GM12878 (cell line): ENCODE measurements at regions not wholly inside any gene's neighbourhood (a gene's known extent, or its start where the extent isn't known, plus 50 kb on each side); places are given as distances from the start of the nearest gene placed in this dataset.

Experiments
- ATAC-seq: fragments of 200-7000 bp; cut with Tn5 transposase; 3 replicates; pipeline ENCODE4 v1.9.1; 2020; ENCODE audit warnings: mild to moderate bottlenecking, moderate library complexity
- BruUV-seq: library from RNA; stranded (reverse); fragments of 400-500 nt; replicated peaks from 2 replicates; lab custom pipeline; 2021; lab: Mats Ljungman, UMichigan
- CTCF ChIA-PET: fragments of 300-600 bp; sonication (Branson Sonifier 250); formaldehyde crosslinking; extraction: SDS; loops from one replicate; lab custom pipeline; 2021; ENCODE audit warnings: inconsistent platforms; lab: Yijun Ruan, JAX
- POLR2A ChIA-PET: fragments of 350-600 bp; formaldehyde crosslinking; extraction: SDS; loops from one replicate; lab custom pipeline; 2021; ENCODE audit warnings: inconsistent platforms; lab: Charles Lee
- RAD21 ChIA-PET: fragments of 300-600 bp; sonication (Branson Sonifier 250); formaldehyde crosslinking; loops from one replicate; lab custom pipeline; 2023; ENCODE audit warnings: antibody characterized with exemption; ENCODE audit not compliant: unreplicated experiment; lab: Charles Lee
- SMC1A ChIA-PET: fragments of 300-600 bp; sonication (Branson Sonifier 250); formaldehyde crosslinking; loops from one replicate; lab custom pipeline; 2023; ENCODE audit not compliant: unreplicated experiment, uncharacterized antibody; lab: Charles Lee
- DNase-seq: peaks from one replicate; pipeline ENCODE4 v3.0.0-alpha.2; 2011; ENCODE audit warnings: low read depth, low spot score
- FAIRE-seq: peaks from 3 replicates; lab custom pipeline; 2011; peaks lifted over from hg19 to GRCh38; lab: Jason Lieb, UNC
- H2AFZ ChIP-seq: 2 replicates; pipeline ENCODE4 v1.6.0; 2011; ENCODE audit warnings: low read depth, low read length, control low read depth; ENCODE audit not compliant: control insufficient read depth
- H3K27ac ChIP-seq: 2 replicates; pipeline ENCODE4 v1.5.1; 2011; ENCODE audit warnings: control low read depth; ENCODE audit not compliant: control insufficient read depth, insufficient read depth
- H3K27me3 ChIP-seq, 2 experiments: replicated peaks in 1 of 2; 2 replicates each; pipeline versions ENCODE4 v1.6.0 to v1.6.1; 2011; ENCODE audit warnings: low read length in 1 of 2; ENCODE audit not compliant: control insufficient read depth in 2 of 2, insufficient read depth in 2 of 2
- H3K36me3 ChIP-seq, 2 experiments: 2 replicates each; pipeline ENCODE4 v1.5.1; 2011; ENCODE audit warnings: low read length in 1 of 2; ENCODE audit not compliant: control insufficient read depth in 2 of 2, insufficient read depth in 2 of 2
- H3K4me1 ChIP-seq: 2 replicates; pipeline ENCODE4 v1.6.1; 2011; ENCODE audit warnings: mild to moderate bottlenecking, low read length, moderate library complexity, mixed read lengths; ENCODE audit not compliant: control insufficient read depth, insufficient read depth
- H3K4me2 ChIP-seq: 2 replicates; pipeline ENCODE4 v1.6.0; 2011; ENCODE audit warnings: control low read depth; ENCODE audit not compliant: control insufficient read depth, insufficient read depth
- H3K4me3 ChIP-seq: fragments of 200-600 bp; sonication (generic); 2 replicates; pipeline ENCODE4 v1.5.1; 2016
- H3K79me2 ChIP-seq: 2 replicates; pipeline ENCODE4 v1.6.0; 2011; ENCODE audit warnings: low read length; ENCODE audit not compliant: control insufficient read depth, insufficient read depth
- H3K9ac ChIP-seq: 2 replicates; pipeline ENCODE4 v1.8.0; 2011; ENCODE audit warnings: low read length, control low read depth, mixed read lengths; ENCODE audit not compliant: control insufficient read depth, insufficient read depth
- H3K9me3 ChIP-seq: replicated peaks from 3 replicates; pipeline ENCODE4 v1.5.1; 2011; ENCODE audit warnings: mild to moderate bottlenecking, low read length; ENCODE audit not compliant: control insufficient read depth, insufficient read depth
- H4K20me1 ChIP-seq: 2 replicates; pipeline ENCODE4 v1.6.0; 2011; ENCODE audit not compliant: control insufficient read depth, insufficient read depth
- CREB1 ChIP-seq: IDR thresholded peaks from 2 replicates; pipeline ENCODE4 v1.6.1; 2012; ENCODE audit warnings: low read depth, mild to moderate bottlenecking, inconsistent platforms
- EGR1 ChIP-seq, 2 experiments: IDR thresholded peaks; 1 replicate in 1 of 2; 2 replicates in 1 of 2; pipeline ENCODE4 v1.6.1; 2011 to 2012; ENCODE audit warnings: low read depth in 2 of 2, low read length in 2 of 2, borderline replicate concordance in 1 of 2, mild to moderate bottlenecking in 1 of 2, moderate library complexity in 1 of 2
- FOXM1 ChIP-seq: IDR thresholded peaks from 2 replicates; pipeline ENCODE4 v1.6.1; 2012; ENCODE audit warnings: low read depth, mild to moderate bottlenecking, inconsistent platforms, low read length, moderate library complexity
- HDGF ChIP-seq: fragments of 450-650 bp; IDR thresholded peaks from 2 replicates; pipeline ENCODE4 v1.6.1; 2016; ENCODE audit warnings: antibody characterized with exemption
- MEF2B ChIP-seq: fragments of 450-650 bp; IDR thresholded peaks from 2 replicates; pipeline ENCODE4 v1.6.1; 2018; ENCODE audit warnings: mild to moderate bottlenecking, moderate library complexity; ENCODE audit not compliant: partially characterized antibody, poor library complexity, severe bottlenecking
- MTA3 ChIP-seq: IDR thresholded peaks from 2 replicates; pipeline ENCODE4 v1.6.1; 2012; ENCODE audit warnings: low read length, inconsistent platforms, borderline replicate concordance
- POLR2A ChIP-seq: IDR thresholded peaks from 2 replicates; pipeline ENCODE4 v1.6.1; 2011; ENCODE audit warnings: low read depth, mild to moderate bottlenecking, low read length
- POU2F2 ChIP-seq: IDR thresholded peaks from 3 replicates; pipeline ENCODE4 v1.6.1; 2011; ENCODE audit warnings: low read depth, mild to moderate bottlenecking, low read length, borderline replicate concordance
- SREBF1 ChIP-seq: IDR thresholded peaks from 2 replicates; pipeline ENCODE4 v1.6.1; 2012; ENCODE audit warnings: mild to moderate bottlenecking, low read length
- WGBS: methylation state at CpG from one replicate; pipeline ENCODE4 v1.1.6; 2016; ENCODE audit warnings: low lambda C conversion rate; ENCODE audit not compliant: insufficient replicate concordance, insufficient coverage; ENCODE audit errors: missing lambda C conversion rate; 5-methylcytosine and 5-hydroxymethylcytosine counted together
- in situ Hi-C: fragments of 300-500 bp; cut with MboI; formaldehyde crosslinking; loops from 9 replicates; pipeline ENCODE4 v1.14.3; 2018; ENCODE audit warnings: mixed read lengths
- intact Hi-C: fragments of 100-400 bp; cut with micrococcal nuclease; formaldehyde crosslinking; loops from one replicate; pipeline ENCODE4 v1.14.2; 2022; ENCODE audit not compliant: unreplicated experiment
- TF ChIP-seq, protein P1 (sequence below): IDR thresholded peaks from 2 replicates; pipeline ENCODE4 v1.6.1; 2012; ENCODE audit warnings: low read length, inconsistent platforms
- TF ChIP-seq, protein P2 (sequence below): IDR thresholded peaks from 2 replicates; pipeline ENCODE4 v1.6.1; 2012; ENCODE audit warnings: low read depth, low read length, improper control_type of control experiment
- TF ChIP-seq, protein P3 (sequence below): IDR thresholded peaks from 2 replicates; pipeline ENCODE4 v1.6.1; 2012; ENCODE audit warnings: low read depth, low read length, improper control_type of control experiment
- TF ChIP-seq, protein P4 (sequence below): fragments of 450-650 bp; IDR thresholded peaks from 2 replicates; pipeline ENCODE4 v1.6.1; 2017; ENCODE audit warnings: mild to moderate bottlenecking

DNA sequence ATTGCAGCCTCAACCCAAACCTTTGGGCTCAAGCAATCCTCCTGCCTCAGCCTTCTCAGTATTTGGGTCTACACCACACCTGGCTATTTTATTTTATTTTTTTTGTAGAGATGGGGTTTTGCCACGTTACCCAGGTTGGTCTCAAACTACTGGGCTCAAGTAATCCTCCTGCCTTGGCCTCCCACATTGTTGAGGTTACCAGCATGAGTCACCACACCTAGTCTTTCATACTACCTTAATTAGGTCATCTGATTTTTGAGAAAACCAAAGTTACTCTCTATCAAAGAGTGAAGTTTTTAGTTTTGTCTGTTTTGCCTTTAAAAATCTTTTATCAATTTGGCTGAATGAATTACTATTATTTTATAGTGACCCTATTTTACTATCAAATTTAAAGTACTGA is 335.6 kb upstream of the LRRC4C start:
- in situ Hi-C loops (no loop called here), intact Hi-C loops (no loop called here)
- FAIRE-seq (no peak), ATAC-seq (no peak), DNase-seq (no peak)
- ChIA-PET RAD21 (interaction anchor here (0.6 kb wide), 1 partner anchor 332 kb away, joined by 3 read pairs; no protein-coding TSS in a partner anchor), SMC1A (no interaction called here), POLR2A (no interaction called here), CTCF (no interaction called here)
- Histone ChIP-seq H3K79me2 (no peaks in the 10 kb centered on the region), H3K27ac (no peak overlapping the region), H3K27me3 (no peaks in the 10 kb centered on the region), H3K9ac (no peak overlapping the region), H3K4me3 (no peak overlapping the region), H3K9me3 (no peaks in the 10 kb centered on the region), H3K4me1 (no peaks in the 10 kb centered on the region), H3K4me2 (no peak overlapping the region), H2AFZ (no peak overlapping the region), H4K20me1 (no peaks in the 10 kb centered on the region), H3K36me3 (no peaks in the 10 kb centered on the region)
- 0% methylated on average over 1 of the region's 1 CpG for WGBS
- no TSS peak for BruUV-seq
- TF ChIP-seq HDGF (no peak), MEF2B (no peak), POLR2A (no peak), POU2F2 (no peak), EGR1 (IDR thresholded peaks at IDR 0.05; ENCODE audit: borderline replicate concordance in 1 of 2, low read depth in 2 of 2, low read length in 2 of 2) (no peak), CREB1 (no peak), FOXM1 (no peak), SREBF1 (no peak), MTA3 (no peak)
- TF ChIP-seq, protein P1, sequence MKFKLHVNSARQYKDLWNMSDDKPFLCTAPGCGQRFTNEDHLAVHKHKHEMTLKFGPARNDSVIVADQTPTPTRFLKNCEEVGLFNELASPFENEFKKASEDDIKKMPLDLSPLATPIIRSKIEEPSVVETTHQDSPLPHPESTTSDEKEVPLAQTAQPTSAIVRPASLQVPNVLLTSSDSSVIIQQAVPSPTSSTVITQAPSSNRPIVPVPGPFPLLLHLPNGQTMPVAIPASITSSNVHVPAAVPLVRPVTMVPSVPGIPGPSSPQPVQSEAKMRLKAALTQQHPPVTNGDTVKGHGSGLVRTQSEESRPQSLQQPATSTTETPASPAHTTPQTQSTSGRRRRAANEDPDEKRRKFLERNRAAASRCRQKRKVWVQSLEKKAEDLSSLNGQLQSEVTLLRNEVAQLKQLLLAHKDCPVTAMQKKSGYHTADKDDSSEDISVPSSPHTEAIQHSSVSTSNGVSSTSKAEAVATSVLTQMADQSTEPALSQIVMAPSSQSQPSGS: no peak
- TF ChIP-seq, protein P2, sequence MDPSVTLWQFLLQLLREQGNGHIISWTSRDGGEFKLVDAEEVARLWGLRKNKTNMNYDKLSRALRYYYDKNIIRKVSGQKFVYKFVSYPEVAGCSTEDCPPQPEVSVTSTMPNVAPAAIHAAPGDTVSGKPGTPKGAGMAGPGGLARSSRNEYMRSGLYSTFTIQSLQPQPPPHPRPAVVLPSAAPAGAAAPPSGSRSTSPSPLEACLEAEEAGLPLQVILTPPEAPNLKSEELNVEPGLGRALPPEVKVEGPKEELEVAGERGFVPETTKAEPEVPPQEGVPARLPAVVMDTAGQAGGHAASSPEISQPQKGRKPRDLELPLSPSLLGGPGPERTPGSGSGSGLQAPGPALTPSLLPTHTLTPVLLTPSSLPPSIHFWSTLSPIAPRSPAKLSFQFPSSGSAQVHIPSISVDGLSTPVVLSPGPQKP: no peak
- TF ChIP-seq, protein P3, sequence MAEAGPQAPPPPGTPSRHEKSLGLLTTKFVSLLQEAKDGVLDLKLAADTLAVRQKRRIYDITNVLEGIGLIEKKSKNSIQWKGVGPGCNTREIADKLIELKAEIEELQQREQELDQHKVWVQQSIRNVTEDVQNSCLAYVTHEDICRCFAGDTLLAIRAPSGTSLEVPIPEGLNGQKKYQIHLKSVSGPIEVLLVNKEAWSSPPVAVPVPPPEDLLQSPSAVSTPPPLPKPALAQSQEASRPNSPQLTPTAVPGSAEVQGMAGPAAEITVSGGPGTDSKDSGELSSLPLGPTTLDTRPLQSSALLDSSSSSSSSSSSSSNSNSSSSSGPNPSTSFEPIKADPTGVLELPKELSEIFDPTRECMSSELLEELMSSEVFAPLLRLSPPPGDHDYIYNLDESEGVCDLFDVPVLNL: no peak
- TF ChIP-seq, protein P4, sequence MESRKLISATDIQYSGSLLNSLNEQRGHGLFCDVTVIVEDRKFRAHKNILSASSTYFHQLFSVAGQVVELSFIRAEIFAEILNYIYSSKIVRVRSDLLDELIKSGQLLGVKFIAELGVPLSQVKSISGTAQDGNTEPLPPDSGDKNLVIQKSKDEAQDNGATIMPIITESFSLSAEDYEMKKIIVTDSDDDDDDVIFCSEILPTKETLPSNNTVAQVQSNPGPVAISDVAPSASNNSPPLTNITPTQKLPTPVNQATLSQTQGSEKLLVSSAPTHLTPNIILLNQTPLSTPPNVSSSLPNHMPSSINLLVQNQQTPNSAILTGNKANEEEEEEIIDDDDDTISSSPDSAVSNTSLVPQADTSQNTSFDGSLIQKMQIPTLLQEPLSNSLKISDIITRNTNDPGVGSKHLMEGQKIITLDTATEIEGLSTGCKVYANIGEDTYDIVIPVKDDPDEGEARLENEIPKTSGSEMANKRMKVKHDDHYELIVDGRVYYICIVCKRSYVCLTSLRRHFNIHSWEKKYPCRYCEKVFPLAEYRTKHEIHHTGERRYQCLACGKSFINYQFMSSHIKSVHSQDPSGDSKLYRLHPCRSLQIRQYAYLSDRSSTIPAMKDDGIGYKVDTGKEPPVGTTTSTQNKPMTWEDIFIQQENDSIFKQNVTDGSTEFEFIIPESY: no peak
